K562 (cell line): ENCODE measurements at regions not wholly inside any gene's neighbourhood (a gene's known extent, or its start where the extent isn't known, plus 50 kb on each side); places are given as distances from the start of the nearest gene placed in this dataset.

ENCODE experiments used
- ATAC-seq: fragments of 200-7000 bp; cut with Tn5 transposase; 3 replicates; pipeline ENCODE4 v1.9.1; 2020; ENCODE audit warnings: moderate library complexity
- BruUV-seq: library from RNA; stranded (reverse); fragments of 400-500 nt; replicated peaks from 2 replicates; lab custom pipeline; 2021; lab: Mats Ljungman, UMichigan
- CTCF ChIA-PET: fragments of 300-600 bp; formaldehyde crosslinking; extraction: SDS; loops from one replicate; lab custom pipeline; 2021; ENCODE audit warnings: low intra/inter-chr PET ratio; lab: Yijun Ruan, JAX
- POLR2A ChIA-PET: fragments of 300-600, 350-650 bp; sonication (Branson Sonifier 250); formaldehyde crosslinking; extraction: SDS; loops from one replicate; lab custom pipeline; 2021; ENCODE audit warnings: antibody characterized with exemption, inconsistent platforms; lab: Yijun Ruan, JAX
- DNase-seq, 4 experiments: peaks; one replicate each; pipeline versions ENCODE4 v3.0.0 to v3.0.0-alpha.2; 2011 to 2018; ENCODE audit warnings: low spot score in 3 of 4, mixed read lengths in 3 of 4; ENCODE audit errors: extremely low read depth in 1 of 4
- FAIRE-seq: peaks from 2 replicates; lab custom pipeline; 2011; peaks lifted over from hg19 to GRCh38; lab: Jason Lieb, UNC
- H2AFZ ChIP-seq: 2 replicates; pipeline ENCODE4 v1.6.0; 2011; ENCODE audit warnings: low read depth, low read length, control low read depth, inconsistent platforms
- H3K27ac ChIP-seq: fragments of 200-600 bp; 3 replicates; pipeline ENCODE4 v1.8.0; 2011; ENCODE audit warnings: low read depth, mild to moderate bottlenecking, control low read depth, inconsistent platforms, low read length, moderate library complexity, mixed read lengths; ENCODE audit errors: extremely low read depth
- H3K27me3 ChIP-seq, 2 experiments: fragments of 300-600 bp in 1 of 2; 2 replicates in 1 of 2; 3 replicates in 1 of 2; pipeline versions ENCODE4 v1.6.0 to v1.8.0; 2011; ENCODE audit warnings: inconsistent platforms in 2 of 2, low read length in 2 of 2, mild to moderate bottlenecking in 1 of 2, mixed read lengths in 1 of 2, moderate library complexity in 1 of 2; ENCODE audit not compliant: control insufficient read depth in 2 of 2, insufficient read depth in 2 of 2
- H3K36me3 ChIP-seq: fragments of 300-600 bp; 3 replicates; pipeline ENCODE4 v1.8.0; 2011; ENCODE audit warnings: mild to moderate bottlenecking, low read length, inconsistent platforms; ENCODE audit not compliant: control insufficient read depth, insufficient read depth
- H3K4me1 ChIP-seq, 2 experiments: fragments of 200-600 bp in 1 of 2; replicated peaks in 1 of 2; 2 replicates in 1 of 2; 3 replicates in 1 of 2; pipeline versions ENCODE4 v1.5.1 to v1.8.0; 2011; ENCODE audit warnings: inconsistent platforms in 2 of 2, low read length in 2 of 2, mild to moderate bottlenecking in 1 of 2, mixed read lengths in 1 of 2, moderate library complexity in 1 of 2; ENCODE audit not compliant: control insufficient read depth in 2 of 2, insufficient read depth in 2 of 2
- H3K4me2 ChIP-seq: 2 replicates; pipeline ENCODE4 v1.6.1; 2011; ENCODE audit warnings: low read length, control low read depth, inconsistent platforms, mixed read lengths; ENCODE audit not compliant: insufficient read depth
- H3K4me3 ChIP-seq: fragments of 200-600 bp; sonication (generic), shearing (Covaris generic); 2 replicates; pipeline ENCODE4 v1.5.1; 2016; ENCODE audit warnings: control low read depth, inconsistent platforms
- H3K79me2 ChIP-seq: fragments of 200-600 bp; 3 replicates; pipeline ENCODE4 v1.8.0; 2011; ENCODE audit warnings: low read length, inconsistent platforms; ENCODE audit not compliant: control insufficient read depth, insufficient read depth
- H3K9ac ChIP-seq, 2 experiments: 2 replicates each; pipeline versions ENCODE4 v1.6.0 to v1.6.1; 2011; ENCODE audit warnings: low read depth in 2 of 2, low read length in 2 of 2, control low read depth in 1 of 2, inconsistent platforms in 1 of 2, mild to moderate bottlenecking in 1 of 2, mixed read lengths in 1 of 2; ENCODE audit not compliant: insufficient read depth in 1 of 2
- H3K9me1 ChIP-seq: one replicate; pipeline ENCODE4 v1.6.0; 2011; ENCODE audit warnings: inconsistent platforms, mild to moderate bottlenecking, low read length, moderate library complexity; ENCODE audit not compliant: control insufficient read depth, insufficient read depth
- H3K9me3 ChIP-seq: replicated peaks from 2 replicates; pipeline ENCODE4 v1.5.1; 2011; ENCODE audit warnings: low read depth, low read length, inconsistent platforms; ENCODE audit not compliant: control insufficient read depth, insufficient read depth
- H4K20me1 ChIP-seq: replicated peaks from 2 replicates; pipeline ENCODE4 v1.6.1; 2011; ENCODE audit warnings: low read length, inconsistent platforms, mixed read lengths; ENCODE audit not compliant: control insufficient read depth, insufficient read depth
- ILK ChIP-seq: fragments of 450-650 bp; IDR thresholded peaks from 2 replicates; pipeline ENCODE4 v1.6.1; 2016; ENCODE audit warnings: missing genetic modification characterization, low read depth, mild to moderate bottlenecking, missing compliant biosample characterization, moderate library complexity, borderline replicate concordance
- KDM2B ChIP-seq: fragments of 250-450 bp; sonication (Bioruptor Pico); IDR thresholded peaks from 2 replicates; pipeline ENCODE4 v1.8.0; 2021; ENCODE audit warnings: mild to moderate bottlenecking, moderate library complexity
- MBD2 ChIP-seq: sonication (generic); IDR thresholded peaks from 2 replicates; pipeline ENCODE4 v1.6.1; 2016; ENCODE audit warnings: low read depth, borderline replicate concordance
- MGA ChIP-seq: fragments of 450-650 bp; IDR thresholded peaks from 2 replicates; pipeline ENCODE4 v1.6.1; 2016; ENCODE audit warnings: mild to moderate bottlenecking, moderate library complexity
- NFIC ChIP-seq: fragments of 450-650 bp; IDR thresholded peaks from 2 replicates; pipeline ENCODE4 v1.6.1; 2017; ENCODE audit warnings: mild to moderate bottlenecking, inconsistent platforms
- RBM14 ChIP-seq: fragments of 200-400 bp; formaldehyde crosslinking; IDR thresholded peaks from 2 replicates; pipeline ENCODE4 v1.6.1; 2018; ENCODE audit warnings: low read depth, mild to moderate bottlenecking, low read length, moderate library complexity, borderline replicate concordance; ENCODE audit not compliant: insufficient read depth
- RBM15 ChIP-seq: fragments of 200-400 bp; formaldehyde crosslinking; IDR thresholded peaks from 2 replicates; pipeline ENCODE4 v1.6.1; 2018; ENCODE audit warnings: mild to moderate bottlenecking, low read length, moderate library complexity; ENCODE audit not compliant: insufficient read depth
- SNAPC5 ChIP-seq: fragments of 250-450 bp; sonication (Bioruptor Pico); IDR thresholded peaks from 2 replicates; pipeline ENCODE4 v1.8.0; 2021; ENCODE audit warnings: moderate library complexity, mild to moderate bottlenecking, inconsistent platforms
- ZFX ChIP-seq: sonication (generic); formaldehyde crosslinking; IDR thresholded peaks from 2 replicates; pipeline ENCODE4 v1.8.0; 2022; ENCODE audit warnings: mild to moderate bottlenecking, missing genetic modification reagents, moderate library complexity
- ZNF24 ChIP-seq: fragments of 450-650 bp; IDR thresholded peaks from 2 replicates; pipeline ENCODE4 v1.6.1; 2016
- ZNF280A ChIP-seq: fragments of 450-650 bp; IDR thresholded peaks from 2 replicates; pipeline ENCODE4 v1.6.1; 2018; ENCODE audit warnings: mild to moderate bottlenecking, low read depth; ENCODE audit not compliant: partially characterized antibody
- WGBS: fragments of 100-300 bp; shearing (Covaris generic); methylation state at CpG from one replicate; pipeline ENCODE4 v1.1.6; 2016; ENCODE audit warnings: low coverage, mixed read lengths; ENCODE audit not compliant: insufficient coverage; ENCODE audit errors: missing lambda C conversion rate; 5-methylcytosine and 5-hydroxymethylcytosine counted together
- in situ Hi-C: fragments of 300-500 bp; cut with MboI; formaldehyde crosslinking; loops from 4 replicates; pipeline ENCODE4 v1.15.0; 2018; ENCODE audit warnings: inconsistent platforms, mixed read lengths
- intact Hi-C: fragments of 100-400 bp; cut with micrococcal nuclease; formaldehyde crosslinking; loops from 2 replicates; pipeline ENCODE4 v1.14.2; 2022

- CTCF ChIA-PET, result no interaction called here
- no peak for TF ChIP-seq SNAPC5 (CRISPR knock-in tag)
- no peak for TF ChIP-seq NFIC
- no peak for TF ChIP-seq ZFX (CRISPR knock-in tag)
- TF ChIP-seq RBM15, result no peak
- no peak for TF ChIP-seq MBD2
- no peak for TF ChIP-seq ZNF24
- no peak for TF ChIP-seq RBM14
- no peak for TF ChIP-seq KDM2B (CRISPR knock-in tag)
- no peak for TF ChIP-seq MGA
- TF ChIP-seq ZNF280A, result no peak
- no peak for TF ChIP-seq ILK (tag)
These were observed 123.9 kb upstream of the LHX1 start for GRCh38 chr17:36813357-36813756.

More at GRCh38 chr17:36813357-36813756, 123.9 kb upstream of the LHX1 start:
- intact Hi-C loops (no loop called here), in situ Hi-C loops (no loop called here)
- H3K9me1 ChIP-seq, result no peaks in the 10 kb centered on the region
- H2AFZ ChIP-seq, result no peak overlapping the region
- H3K36me3 ChIP-seq, result no peaks in the 10 kb centered on the region
- no peaks in the 10 kb centered on the region for H3K9me3 ChIP-seq
- no TSS peak for BruUV-seq
- no peak overlapping the region for H3K27ac ChIP-seq
- no peak for FAIRE-seq
- no peak for ATAC-seq
- peaks cover 0 to 3% of the 10 kb centered on the region in 2 experiments; a peak in 2 of 5 replicates for H3K4me1 ChIP-seq
- no peak overlapping the region for H3K9ac ChIP-seq
- DNase-seq, result no peak
- no peak overlapping the region for H3K4me2 ChIP-seq
- no peak overlapping the region for H3K4me3 ChIP-seq
- H4K20me1 ChIP-seq, result peaks cover 19% of the 10 kb centered on the region; the same call in 1 of the 2 replicates
- WGBS, result 0% methylated on average over 3 of the region's 5 CpGs
- H3K79me2 ChIP-seq, result no peaks in the 10 kb centered on the region
- POLR2A ChIA-PET, result no interaction called here
- peaks cover 28 to 78% of the 10 kb centered on the region in 2 experiments for H3K27me3 ChIP-seq
